SJSA1 (cell line): ENCODE measurements at regions not wholly inside any gene's neighbourhood (a gene's known extent, or its start where the extent isn't known, plus 50 kb on each side); places are given as distances from the start of the nearest gene placed in this dataset.
"Not testable (repeated sequence)": the region's sequence is repeated elsewhere in the genome, so short reads cannot be mapped to it uniquely, and the experiment has no call there.

Experiments
- DNase-seq, 2 experiments: peaks; one replicate each; pipeline ENCODE4 v3.0.0-alpha.2; 2015 to 2020; ENCODE audit warnings: low spot score in 2 of 2, low read depth in 1 of 2
- H3K27ac ChIP-seq: fragments of 250-450 bp; sonication (Bioruptor Pico); 2 replicates; pipeline ENCODE4 v1.5.1; 2020; ENCODE audit warnings: mild to moderate bottlenecking, moderate library complexity
- H3K27me3 ChIP-seq: fragments of 250-450 bp; sonication (Bioruptor Pico); replicated peaks from 2 replicates; pipeline ENCODE4 v1.5.1; 2020; ENCODE audit warnings: mild to moderate bottlenecking, moderate library complexity
- H3K36me3 ChIP-seq: fragments of 250-450 bp; sonication (Bioruptor Pico); 2 replicates; pipeline ENCODE4 v1.5.1; 2020; ENCODE audit warnings: mild to moderate bottlenecking
- H3K4me1 ChIP-seq: fragments of 250-450 bp; sonication (Bioruptor Pico); replicated peaks from 2 replicates; pipeline ENCODE4 v1.6.1; 2021; ENCODE audit warnings: mild to moderate bottlenecking
- H3K4me3 ChIP-seq: fragments of 250-450 bp; sonication (Bioruptor Pico); 2 replicates; pipeline ENCODE4 v1.5.1; 2020; ENCODE audit warnings: mild to moderate bottlenecking
- H3K9me3 ChIP-seq: fragments of 250-450 bp; sonication (Bioruptor Pico); replicated peaks from 2 replicates; pipeline ENCODE4 v1.5.1; 2020; ENCODE audit warnings: mild to moderate bottlenecking

DNA sequence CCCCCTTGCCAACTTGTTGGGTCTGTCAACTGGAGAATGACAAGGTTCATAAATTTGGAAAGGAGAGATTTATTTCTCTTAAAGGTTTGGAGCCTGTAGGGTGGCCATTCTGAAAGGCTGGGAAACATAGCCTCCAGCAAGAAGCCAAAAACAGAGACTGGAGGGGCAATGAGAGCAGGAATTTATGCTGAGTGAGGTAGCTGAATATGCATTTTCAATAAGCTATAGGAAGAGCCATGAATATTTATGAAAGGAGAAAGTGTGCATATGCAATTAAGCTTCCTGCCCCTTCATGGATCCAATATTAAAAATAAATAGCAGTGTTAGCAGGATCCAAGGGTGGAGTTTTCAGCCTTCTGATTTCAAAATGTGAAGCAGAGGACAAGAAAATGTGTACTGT lies 306.1 kb upstream of the LRRC3B start:
- H3K9me3 ChIP-seq = no peaks in the 10 kb centered on the region
- no peaks in the 10 kb centered on the region for H3K4me1 ChIP-seq
- DNase-seq = no peak
- H3K27ac ChIP-seq = no peak overlapping the region
- H3K27me3 ChIP-seq = no peaks in the 10 kb centered on the region
- no peak overlapping the region for H3K4me3 ChIP-seq
- no peaks in the 10 kb centered on the region for H3K36me3 ChIP-seq

DNA sequence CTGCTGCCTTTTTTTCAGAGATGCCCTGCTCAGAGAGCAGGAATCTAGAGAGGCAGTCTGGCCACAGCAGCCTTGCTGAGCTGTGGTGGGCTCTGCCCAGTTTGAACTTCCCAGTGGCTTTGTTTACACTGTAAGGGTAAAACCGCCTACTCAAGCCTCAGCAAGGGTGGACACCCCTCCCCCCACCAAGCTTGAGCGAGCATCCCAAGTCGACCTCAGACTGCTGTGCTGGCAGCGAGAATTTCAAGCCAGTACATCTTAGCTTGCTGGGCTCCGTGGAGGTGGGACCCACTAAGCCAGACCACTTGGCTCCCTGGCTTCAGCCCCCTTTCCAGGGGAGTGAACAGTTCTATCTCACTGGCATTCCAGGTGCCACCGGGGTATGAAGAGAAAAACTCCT lies 298.8 kb upstream of the LRRC3B start:
- H3K4me3 ChIP-seq, H3K27ac ChIP-seq, H3K36me3 ChIP-seq, H3K27me3 ChIP-seq, DNase-seq, H3K9me3 ChIP-seq, H3K4me1 ChIP-seq: not testable (repeated sequence)

DNA sequence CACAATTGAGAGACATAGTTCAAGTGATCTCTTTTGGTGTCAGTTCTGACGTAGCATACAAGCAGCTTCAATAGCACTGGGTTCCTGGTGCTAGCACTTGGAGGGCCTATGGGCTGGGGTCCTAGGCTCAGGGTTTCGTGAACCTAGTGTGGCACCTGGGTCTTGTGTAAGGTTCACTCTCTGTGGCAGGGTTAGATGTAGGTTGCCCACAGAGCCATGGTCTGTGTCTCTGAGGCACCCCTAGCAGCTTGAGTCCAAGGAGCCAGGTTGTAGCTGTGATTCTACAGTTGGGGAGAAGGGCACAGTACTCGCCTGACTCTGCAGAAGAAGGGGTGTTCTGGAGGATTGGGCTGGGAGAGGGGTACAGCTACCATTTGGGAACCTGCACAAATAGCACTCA lies 282.6 kb upstream of the LRRC3B start:
- Histone ChIP-seq H3K4me1 (no peaks in the 10 kb centered on the region), H3K27me3 (no peaks in the 10 kb centered on the region), H3K4me3 (no peak overlapping the region), H3K9me3 (no peaks in the 10 kb centered on the region), H3K27ac (no peak overlapping the region), H3K36me3 (no peaks in the 10 kb centered on the region)
- DNase-seq = no peak

DNA sequence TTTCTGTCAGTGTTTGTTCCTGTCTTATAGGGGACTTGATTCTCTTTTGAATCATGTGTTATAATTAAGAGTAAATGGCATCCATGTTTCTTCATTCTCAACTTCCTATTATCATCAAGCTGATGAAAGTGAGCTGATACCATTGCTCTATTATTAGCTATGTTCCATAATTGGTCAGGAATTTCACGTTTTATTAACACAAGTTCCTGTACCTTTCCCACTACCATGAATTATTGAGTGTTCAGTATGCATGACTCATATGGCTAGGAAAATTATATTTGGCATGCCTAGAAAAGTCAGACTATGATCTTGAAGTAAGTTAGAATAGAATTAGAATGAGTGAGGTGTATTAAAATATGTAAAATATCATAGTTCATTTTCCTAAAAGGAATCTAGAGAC lies 278.9 kb upstream of the LRRC3B start:
- no peaks in the 10 kb centered on the region for H3K9me3 ChIP-seq
- DNase-seq = no peak

DNA sequence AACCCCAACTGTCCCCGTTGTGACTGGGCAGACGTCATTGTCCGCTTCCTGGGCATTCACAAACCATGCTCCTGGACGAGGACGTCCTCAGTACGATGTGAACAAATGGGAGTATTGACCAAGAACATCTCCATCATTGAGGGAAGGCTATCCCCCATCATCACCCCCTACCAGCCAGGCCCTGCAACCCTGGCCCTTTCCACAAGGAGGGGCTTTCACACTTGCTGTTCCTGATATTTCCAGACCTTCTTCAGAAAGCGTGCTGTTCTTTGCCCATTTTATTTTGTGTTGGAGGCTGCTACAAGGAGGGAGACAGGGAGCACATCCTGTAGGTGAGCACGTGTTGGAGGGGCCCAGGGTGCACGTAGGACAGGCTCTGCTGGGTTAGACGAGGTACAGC lies 277.0 kb upstream of the LRRC3B start:
- Histone ChIP-seq H3K4me1 (no peaks in the 10 kb centered on the region), H3K36me3 (no peaks in the 10 kb centered on the region), H3K9me3 (no peaks in the 10 kb centered on the region), H3K27ac (no peak overlapping the region), H3K27me3 (no peaks in the 10 kb centered on the region), H3K4me3 (no peak overlapping the region)
- no peak for DNase-seq

More for the DNA sequence above, 278.9 kb upstream of the LRRC3B start:
- no peaks in the 10 kb centered on the region for H3K4me1 ChIP-seq
- H3K4me3 ChIP-seq = no peak overlapping the region
- H3K27me3 ChIP-seq = no peaks in the 10 kb centered on the region
- no peak overlapping the region for H3K27ac ChIP-seq
- no peaks in the 10 kb centered on the region for H3K36me3 ChIP-seq

DNA sequence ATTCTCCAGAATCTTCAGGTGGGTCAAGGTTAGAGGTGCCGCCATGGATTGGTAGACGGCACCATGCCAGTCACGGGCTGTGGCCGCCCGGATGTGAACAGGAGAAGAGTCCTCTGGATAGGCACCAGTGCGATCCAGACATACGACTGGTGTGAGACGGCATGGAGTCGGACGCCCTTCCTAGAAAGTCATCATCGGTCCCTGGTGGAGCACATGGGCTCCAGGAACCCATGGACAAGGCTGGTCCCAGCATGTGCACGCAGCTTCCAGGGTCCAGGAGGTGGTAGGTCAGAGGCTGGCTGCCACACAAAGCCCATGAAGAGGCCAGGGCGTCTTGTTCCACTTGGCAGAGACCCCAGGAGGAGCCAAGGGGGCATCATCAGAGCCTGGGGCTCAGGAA lies 276.1 kb upstream of the LRRC3B start:
- DNase-seq = no peak
- Histone ChIP-seq H3K4me3 (no peak overlapping the region), H3K27ac (no peak overlapping the region), H3K4me1 (no peaks in the 10 kb centered on the region), H3K27me3 (no peaks in the 10 kb centered on the region), H3K9me3 (no peaks in the 10 kb centered on the region), H3K36me3 (no peaks in the 10 kb centered on the region)

DNA sequence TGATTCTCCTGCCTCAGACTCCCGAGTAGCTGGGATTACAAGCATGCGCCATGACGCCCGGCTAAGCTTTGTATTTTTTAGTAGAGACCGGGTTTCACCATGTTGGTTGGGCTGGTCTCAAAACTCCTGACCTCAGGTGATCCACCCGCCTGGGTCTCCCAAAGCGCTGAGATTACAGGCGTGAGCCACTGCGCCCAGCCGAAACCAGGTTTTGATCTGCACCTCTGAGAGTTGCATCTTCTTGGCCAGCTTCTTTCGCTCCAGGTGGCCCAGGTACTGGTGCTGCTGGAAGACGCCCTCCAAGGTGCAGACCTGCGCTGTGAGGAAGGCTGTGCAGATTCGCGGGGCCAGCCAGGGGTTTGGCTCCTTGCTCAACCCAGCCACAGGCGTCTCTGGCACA lies 275.4 kb upstream of the LRRC3B start:
- H3K4me1 ChIP-seq = no peaks in the 10 kb centered on the region
- H3K9me3 ChIP-seq = no peaks in the 10 kb centered on the region
- H3K27ac ChIP-seq = no peak overlapping the region
- no peaks in the 10 kb centered on the region for H3K27me3 ChIP-seq
- H3K36me3 ChIP-seq = no peaks in the 10 kb centered on the region
- DNase-seq = no peak
- H3K4me3 ChIP-seq = no peak overlapping the region

DNA sequence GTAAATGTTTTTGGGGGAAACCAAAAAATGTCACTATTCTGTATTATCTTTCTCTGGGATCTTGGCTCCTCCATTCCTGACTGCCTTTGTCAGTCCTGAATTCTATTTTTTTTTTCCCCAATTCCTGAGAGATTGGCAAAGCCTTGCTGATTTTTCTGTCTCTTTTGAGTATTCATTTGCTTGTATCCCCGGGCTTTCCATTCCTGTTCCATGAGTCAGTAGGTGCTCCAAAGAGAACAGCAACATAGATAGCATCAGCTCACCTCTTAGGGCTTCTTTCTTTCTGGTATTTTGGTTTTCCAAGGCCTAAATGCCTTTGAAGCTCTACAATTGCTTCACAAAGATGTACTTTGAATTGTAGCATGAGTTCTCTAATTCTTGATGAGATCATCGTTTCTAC lies 271.7 kb upstream of the LRRC3B start:
- Histone ChIP-seq H3K4me1 (no peaks in the 10 kb centered on the region), H3K27ac (no peak overlapping the region), H3K9me3 (no peaks in the 10 kb centered on the region; the same call in 1 of the 2 replicates), H3K36me3 (no peaks in the 10 kb centered on the region), H3K27me3 (no peaks in the 10 kb centered on the region), H3K4me3 (no peak overlapping the region)
- no peak for DNase-seq

DNA sequence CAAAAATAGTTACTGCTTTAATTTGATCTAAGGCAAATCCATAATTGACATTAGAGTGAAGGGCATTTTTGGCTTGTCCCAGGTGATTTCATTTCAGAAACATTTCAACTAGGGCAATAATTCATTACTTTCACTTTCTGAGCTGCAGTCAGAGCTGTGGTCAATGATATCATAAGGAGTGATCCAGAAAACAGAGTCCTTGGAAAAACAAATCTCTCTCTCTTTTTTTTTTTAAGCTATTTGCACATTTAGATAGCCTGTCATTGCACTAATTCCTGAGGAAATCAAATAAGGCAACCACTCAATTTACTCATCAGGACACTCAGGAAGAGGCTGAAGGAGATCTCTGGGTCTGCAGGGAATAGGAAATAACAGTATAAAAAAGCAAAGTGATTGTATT lies 269.5 kb upstream of the LRRC3B start:
- no peaks in the 10 kb centered on the region for H3K4me1 ChIP-seq
- no peaks in the 10 kb centered on the region; the same call in 1 of the 2 replicates for H3K9me3 ChIP-seq
- no peak overlapping the region for H3K27ac ChIP-seq
- DNase-seq = no peak
- no peak overlapping the region for H3K4me3 ChIP-seq
- no peaks in the 10 kb centered on the region for H3K36me3 ChIP-seq
- no peaks in the 10 kb centered on the region for H3K27me3 ChIP-seq

DNA sequence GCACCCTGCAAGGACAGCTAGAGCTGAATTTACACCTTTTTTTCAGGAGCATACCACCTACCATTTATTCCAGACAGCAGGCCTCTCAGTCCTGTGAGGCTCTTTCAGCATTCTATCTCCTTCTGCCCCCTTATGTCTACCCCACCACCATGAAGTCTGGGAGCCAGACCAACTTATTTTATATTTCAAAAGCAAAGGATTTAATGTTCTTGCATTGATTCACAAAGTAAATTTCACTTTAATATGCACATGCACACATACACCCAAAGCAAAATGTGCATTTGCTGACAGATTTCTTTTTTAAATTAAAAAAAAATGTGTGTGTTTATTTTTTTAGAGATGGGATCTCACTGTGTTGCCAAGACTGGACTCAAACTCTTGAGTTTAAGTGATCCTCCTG lies 264.2 kb upstream of the LRRC3B start:
- no peaks in the 10 kb centered on the region for H3K4me1 ChIP-seq
- H3K36me3 ChIP-seq = no peaks in the 10 kb centered on the region
- H3K4me3 ChIP-seq = no peak overlapping the region
- H3K27me3 ChIP-seq = no peaks in the 10 kb centered on the region
- H3K9me3 ChIP-seq = no peaks in the 10 kb centered on the region; the same call in 1 of the 2 replicates
- H3K27ac ChIP-seq = no peak overlapping the region
- DNase-seq = no peak

DNA sequence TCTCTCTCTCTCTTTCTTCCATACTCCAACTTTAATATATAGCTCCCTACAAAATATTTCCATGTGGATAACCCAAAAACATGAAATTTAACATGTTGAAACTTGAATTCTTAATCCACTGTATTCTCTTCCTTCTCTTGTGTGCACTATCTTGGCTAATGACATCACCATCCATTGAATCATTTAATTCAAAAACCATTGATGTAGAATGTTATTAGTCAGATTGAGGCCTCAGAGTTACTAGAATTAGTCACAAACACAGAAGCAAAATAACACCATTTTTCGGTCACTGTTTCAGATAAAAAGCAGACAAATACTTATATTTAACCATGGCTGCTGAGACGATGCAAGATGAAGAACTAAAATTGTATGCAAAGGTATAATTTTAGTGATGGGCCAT lies 256.9 kb upstream of the LRRC3B start:
- no peaks in the 10 kb centered on the region for H3K27me3 ChIP-seq

DNA sequence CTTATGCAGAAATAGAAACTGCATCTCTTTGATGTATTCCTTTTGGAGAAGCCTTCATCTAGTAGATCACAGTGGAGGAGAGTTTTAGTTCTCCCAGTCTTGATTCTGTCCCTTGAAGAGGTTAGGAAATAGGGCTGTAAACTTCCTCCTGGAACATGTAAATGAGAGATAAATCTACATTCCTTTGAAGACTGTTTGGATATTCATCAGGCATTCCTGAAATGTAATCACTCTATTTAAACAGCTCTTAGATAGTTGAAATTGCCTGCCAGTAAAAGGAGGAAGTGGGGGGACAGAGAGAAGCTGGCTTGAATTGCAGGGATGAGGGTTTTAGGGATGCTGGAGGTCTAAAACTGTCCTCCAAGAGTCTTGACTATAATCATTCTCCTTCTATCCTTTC lies 254.3 kb upstream of the LRRC3B start:
- Histone ChIP-seq H3K27me3 (no peaks in the 10 kb centered on the region), H3K9me3 (no peaks in the 10 kb centered on the region; the same call in 1 of the 2 replicates), H3K36me3 (no peaks in the 10 kb centered on the region), H3K27ac (no peak overlapping the region), H3K4me1 (no peaks in the 10 kb centered on the region), H3K4me3 (no peak overlapping the region)
- no peak for DNase-seq

More for the DNA sequence above, 256.9 kb upstream of the LRRC3B start:
- no peak for DNase-seq
- H3K36me3 ChIP-seq = no peaks in the 10 kb centered on the region
- no peak overlapping the region for H3K27ac ChIP-seq
- no peaks in the 10 kb centered on the region for H3K4me1 ChIP-seq
- no peak overlapping the region for H3K4me3 ChIP-seq
- H3K9me3 ChIP-seq = no peaks in the 10 kb centered on the region; the same call in 1 of the 2 replicates

DNA sequence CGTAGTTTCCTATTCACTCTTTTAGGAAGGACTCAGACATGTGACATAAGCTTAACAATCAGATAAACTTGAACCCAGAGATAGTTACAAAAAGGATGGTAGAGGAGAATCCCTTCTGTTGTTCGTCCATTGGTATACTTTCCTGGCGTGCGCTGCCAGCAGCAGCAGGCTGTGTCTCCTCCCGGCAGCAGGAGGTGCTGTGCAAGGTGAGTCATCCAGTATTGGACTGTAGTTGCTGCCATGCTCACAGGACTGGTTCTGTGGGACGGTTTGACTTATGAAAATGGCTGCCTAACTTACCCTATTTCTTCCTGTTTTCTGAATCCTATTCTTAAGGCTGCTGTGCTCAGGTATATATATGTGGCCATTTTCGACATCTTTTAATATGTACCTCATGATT lies 253.4 kb upstream of the LRRC3B start:
- no peak for DNase-seq
- Histone ChIP-seq H3K27ac (no peak overlapping the region), H3K27me3 (no peaks in the 10 kb centered on the region), H3K4me3 (no peak overlapping the region), H3K4me1 (no peaks in the 10 kb centered on the region), H3K36me3 (no peaks in the 10 kb centered on the region), H3K9me3 (no peaks in the 10 kb centered on the region; the same call in 1 of the 2 replicates)

DNA sequence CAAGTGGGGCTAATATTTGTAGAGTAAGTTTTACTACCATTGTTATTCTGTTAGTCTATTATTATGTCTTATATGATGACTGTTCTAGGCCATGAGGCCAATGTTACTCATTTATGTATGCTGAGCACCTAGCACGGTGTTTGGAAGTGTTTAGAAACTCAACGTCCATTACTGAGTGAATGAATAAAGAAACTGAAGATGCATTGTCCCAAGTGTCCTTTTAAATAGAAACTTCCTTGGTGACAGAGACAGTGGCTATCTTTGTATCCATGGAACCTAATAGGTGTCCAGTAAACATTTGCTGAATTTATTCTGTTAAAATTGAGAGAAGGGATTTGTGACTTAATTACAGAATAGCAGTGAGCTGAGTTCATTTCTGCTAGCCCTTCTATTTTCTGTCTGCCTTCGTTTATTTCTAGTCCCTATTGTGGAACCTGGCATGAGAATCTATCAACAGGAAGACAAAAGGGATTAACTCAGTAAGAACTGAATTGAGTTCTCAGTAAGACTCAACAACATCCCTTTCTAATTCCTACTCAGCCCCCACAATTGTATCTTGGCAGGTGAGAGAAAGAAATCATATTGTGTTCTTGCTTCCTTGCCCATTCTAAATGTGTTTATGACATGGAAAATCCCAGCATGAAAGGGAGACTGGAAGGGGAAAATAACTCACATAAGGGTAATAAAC lies 246.6 kb upstream of the LRRC3B start:
- Histone ChIP-seq H3K27me3 (no peaks in the 10 kb centered on the region), H3K36me3 (no peaks in the 10 kb centered on the region), H3K4me1 (no peaks in the 10 kb centered on the region), H3K27ac (no peak overlapping the region), H3K4me3 (no peak overlapping the region), H3K9me3 (0 out of 2 replicates have a peak, but pooled peaks cover 3% of the 10 kb centered on the region)
- DNase-seq = no peak

DNA sequence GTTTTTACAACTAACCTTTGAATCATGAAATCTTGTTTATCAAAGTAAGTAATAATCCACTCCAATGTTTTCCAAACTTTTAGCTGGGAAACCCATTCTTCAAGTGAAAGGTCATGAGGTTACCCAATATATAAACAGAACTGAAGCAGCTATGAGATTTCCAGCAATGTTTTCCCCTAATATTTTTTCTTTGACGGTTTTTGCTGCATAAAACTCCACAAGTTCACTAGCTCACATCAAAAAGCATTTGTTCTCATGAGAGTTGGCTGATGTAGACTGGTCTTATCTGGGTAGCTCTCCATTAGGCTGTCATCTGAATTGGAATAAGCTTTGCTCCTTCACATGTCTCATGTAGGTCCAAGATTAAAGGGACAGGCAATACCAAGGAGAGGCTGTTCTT lies 241.2 kb upstream of the LRRC3B start:
- no peaks in the 10 kb centered on the region for H3K27me3 ChIP-seq

More for the DNA sequence above, 241.2 kb upstream of the LRRC3B start:
- Histone ChIP-seq H3K4me1 (no peaks in the 10 kb centered on the region), H3K9me3 (0 out of 2 replicates have a peak, but pooled peaks cover 2% of the 10 kb centered on the region), H3K4me3 (no peak overlapping the region), H3K27ac (no peak overlapping the region), H3K36me3 (no peaks in the 10 kb centered on the region)
- DNase-seq = no peak
